ENCODE measurements at regions not wholly inside any gene's neighbourhood (a gene's known extent, or its start where the extent isn't known, plus 50 kb on each side); places are given as distances from the start of the nearest gene placed in this dataset.
"Not testable (repeated sequence)": the region's sequence is repeated elsewhere in the genome, so short reads cannot be mapped to it uniquely, and the experiment has no call there.

GRCh38 chrX:45437186-45437585 is 236.5 kb upstream of the DIPK2B start:
- no peak for DNase-seq

- DNase-seq, result no peak
Observed at GRCh38 chrX:45435481-45435880, 234.8 kb upstream of the DIPK2B start.

GRCh38 chrX:45434231-45434630 is 233.6 kb upstream of the DIPK2B start:
- DNase-seq, result no peak

GRCh38 chrX:45428831-45429230 is 228.2 kb upstream of the DIPK2B start:
- no peak for DNase-seq

- no peak for DNase-seq
Observed at GRCh38 chrX:45424326-45424725, 223.7 kb upstream of the DIPK2B start.

GRCh38 chrX:45422216-45422925 is 221.7 kb upstream of the DIPK2B start:
- no peak for DNase-seq

GRCh38 chrX:45421806-45422205 is 221.1 kb upstream of the DIPK2B start:
- no peak for DNase-seq

- no peak for DNase-seq
Observed at GRCh38 chrX:45404206-45404605, 203.5 kb upstream of the DIPK2B start.

- DNase-seq, result no peak
Observed at GRCh38 chrX:45401923-45402322, 201.2 kb upstream of the DIPK2B start.

- not testable (repeated sequence) for DNase-seq
Observed at GRCh38 chrX:45400951-45401725, 200.5 kb upstream of the DIPK2B start.

GRCh38 chrX:45400027-45400779 is 199.5 kb upstream of the DIPK2B start:
- no peak for DNase-seq

- DNase-seq, result no peak
Observed at GRCh38 chrX:45385757-45386156, 185.1 kb upstream of the DIPK2B start.

- no peak for DNase-seq
Observed at GRCh38 chrX:45381841-45382240, 181.2 kb upstream of the DIPK2B start.

GRCh38 chrX:45381366-45381765 is 180.7 kb upstream of the DIPK2B start:
- no peak for DNase-seq

GRCh38 chrX:45379236-45379635 is 178.6 kb upstream of the DIPK2B start:
- no peak for DNase-seq

- no peak for DNase-seq
Observed at GRCh38 chrX:45372151-45372550, 171.5 kb upstream of the DIPK2B start.

GRCh38 chrX:45368705-45369104 is 168.0 kb upstream of the DIPK2B start:
- DNase-seq, result no peak

GRCh38 chrX:45363596-45363995 is 162.9 kb upstream of the DIPK2B start:
- DNase-seq, result no peak

- no peak for DNase-seq
Observed at GRCh38 chrX:45360571-45360970, 159.9 kb upstream of the DIPK2B start.

GRCh38 chrX:45358392-45358791 is 157.7 kb upstream of the DIPK2B start:
- no peak for DNase-seq

GRCh38 chrX:45353456-45353855 is 152.8 kb upstream of the DIPK2B start:
- DNase-seq, result no peak

- no peak for DNase-seq
Observed at GRCh38 chrX:45352611-45353010, 151.9 kb upstream of the DIPK2B start.

GRCh38 chrX:45351478-45351877 is 150.8 kb upstream of the DIPK2B start:
- DNase-seq, result no peak

- no peak for DNase-seq
Observed at GRCh38 chrX:45348296-45348695, 147.6 kb upstream of the DIPK2B start.
